ENCODE measurements at regions not wholly inside any gene's neighbourhood (a gene's known extent, or its start where the extent isn't known, plus 50 kb on each side); places are given as distances from the start of the nearest gene placed in this dataset.

GRCh38 chr19:27657271-27658051 lies 1555.5 kb downstream of the UQCRFS1 start:
- DNase-seq (ENCODE audit: low read depth in 2 of 2), result no peak

DNA sequence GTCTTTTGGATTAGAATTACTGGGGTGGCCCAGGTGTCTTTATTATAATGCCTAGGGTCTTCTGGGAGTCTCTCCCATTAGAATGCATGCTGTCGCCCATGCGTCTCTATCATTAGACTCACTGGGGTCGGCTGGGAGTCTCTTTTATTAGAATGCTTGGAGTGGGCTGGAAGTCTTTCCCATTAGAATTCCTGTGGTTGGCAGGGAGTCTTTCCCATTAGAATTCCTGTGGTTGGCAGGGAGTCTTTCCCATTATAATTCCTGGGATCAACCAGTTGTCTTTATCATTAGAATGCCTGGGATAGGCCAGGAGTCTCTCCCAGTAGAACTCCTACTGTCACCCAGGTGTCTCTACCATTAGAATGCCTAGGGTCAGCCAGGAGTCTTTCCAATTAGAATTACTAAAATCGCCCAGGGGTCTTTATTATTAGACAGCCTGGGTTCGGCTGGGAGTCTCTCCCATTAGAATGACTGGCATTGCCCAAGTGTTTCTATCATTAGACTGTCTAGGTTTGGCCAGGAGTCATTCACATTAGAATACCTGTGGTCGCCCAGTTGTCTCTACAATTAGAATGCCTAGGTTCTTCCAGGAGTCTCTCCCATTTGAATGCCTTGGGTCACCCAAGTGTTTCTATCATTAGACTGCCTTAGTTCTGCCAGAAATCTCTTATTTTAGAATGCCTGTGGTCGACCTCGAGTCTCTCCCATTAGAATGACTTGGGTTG lies 1558.5 kb downstream of the UQCRFS1 start:
- no peak for DNase-seq (ENCODE audit: low read depth in 2 of 2)

GRCh38 chr19:27652796-27653195 lies 1560.2 kb downstream of the UQCRFS1 start:
- no peak for DNase-seq (ENCODE audit: low read depth in 2 of 2)

DNA sequence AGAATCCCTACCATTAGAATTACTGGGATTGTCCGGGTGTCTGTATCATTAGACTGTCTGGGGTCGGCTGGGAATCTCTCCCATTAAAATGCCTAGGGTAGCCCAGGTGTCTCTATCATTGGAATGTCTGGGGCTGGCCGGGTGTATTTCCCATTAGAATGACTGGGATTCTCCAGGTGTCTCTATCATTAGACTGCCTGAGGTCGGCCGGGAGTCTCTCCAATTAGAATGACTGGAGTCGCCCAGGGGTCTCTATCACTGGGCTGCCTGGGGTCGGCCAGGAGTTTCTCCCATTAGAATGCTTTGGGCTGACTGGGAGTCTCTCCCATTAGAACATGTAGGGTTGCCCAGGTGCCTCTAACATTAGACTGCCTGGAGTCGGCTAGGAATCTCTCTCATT lies 1560.7 kb downstream of the UQCRFS1 start:
- DNase-seq (ENCODE audit: low read depth in 2 of 2), result no peak

DNA sequence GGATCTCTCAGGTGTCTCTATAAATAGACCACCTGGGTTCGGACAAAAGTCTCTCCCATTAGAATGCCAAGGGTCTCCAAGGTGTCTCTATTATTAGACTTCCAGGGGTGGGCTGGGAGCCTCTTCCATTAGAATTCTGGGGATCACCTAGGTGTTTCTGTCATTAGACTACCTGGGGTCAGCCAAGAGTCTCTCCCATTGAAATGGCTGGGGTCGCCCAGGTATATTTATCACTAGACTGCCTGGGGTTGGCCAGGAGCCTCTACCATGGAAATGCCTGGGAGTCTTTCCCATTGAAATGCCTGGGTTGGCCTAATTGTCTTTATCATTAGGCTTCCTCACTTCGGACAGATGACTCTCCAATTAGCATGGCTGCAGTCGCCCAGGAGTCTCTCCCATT lies 1565.5 kb downstream of the UQCRFS1 start:
- DNase-seq (ENCODE audit: low read depth in 2 of 2), result no peak

DNA sequence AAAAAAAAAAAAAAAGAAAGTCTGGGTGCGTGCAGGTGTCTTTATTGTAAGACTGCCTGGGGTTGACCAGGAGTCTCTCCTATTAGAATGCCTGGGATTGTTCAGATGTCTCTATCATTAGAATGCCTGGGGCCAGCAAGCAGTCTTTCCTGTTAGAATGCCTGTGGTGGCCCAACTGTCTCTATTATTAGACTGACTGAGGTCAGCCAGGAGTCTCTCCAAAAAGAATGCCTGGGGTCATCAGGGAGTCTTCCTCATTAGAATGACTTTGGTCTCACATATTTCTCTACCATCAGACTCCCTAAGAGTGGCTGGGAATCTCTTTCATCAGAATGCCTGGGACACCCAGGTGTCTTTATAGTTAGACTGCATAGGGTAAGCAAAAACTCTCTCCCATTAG lies 1577.5 kb downstream of the UQCRFS1 start:
- DNase-seq (ENCODE audit: low read depth in 2 of 2), result no peak

- DNase-seq (ENCODE audit: low read depth in 2 of 2), result no peak
Observed at GRCh38 chr19:27618006-27618405, 1594.9 kb downstream of the UQCRFS1 start.

GRCh38 chr19:27580906-27581305 lies 1632.0 kb downstream of the UQCRFS1 start:
- no peak for DNase-seq (ENCODE audit: low read depth in 2 of 2)

Data from stimulated activated CD4-positive, alpha-beta T cell treated with anti-CD3 and anti-CD28 coated beads, Interleukin-1b, Interleukin-23, amount 100 ng/mL, for 4 hours (primary cell).